SK-N-SH treated with all-trans-retinoic acid at 6 μM for 48 hours (cell line): ENCODE measurements at regions not wholly inside any gene's neighbourhood (a gene's known extent, or its start where the extent isn't known, plus 50 kb on each side); places are given as distances from the start of the nearest gene placed in this dataset.

ENCODE experiments used
- ATAC-seq: fragments of 200-7000 bp; cut with Tn5 transposase; 3 replicates; pipeline ENCODE4 v1.9.1; 2020; ENCODE audit warnings: mild to moderate bottlenecking, moderate library complexity
- ARNTL ChIP-seq: fragments of 450-650 bp; formaldehyde crosslinking; IDR thresholded peaks from 2 replicates; pipeline ENCODE4 v1.5.0; 2020; ENCODE audit warnings: low read depth, mild to moderate bottlenecking, moderate library complexity, borderline replicate concordance
- BACH2 ChIP-seq: fragments of 250-450 bp; sonication (Bioruptor Pico); IDR thresholded peaks from 2 replicates; pipeline ENCODE4 v1.9.0; 2021; ENCODE audit warnings: mild to moderate bottlenecking, borderline replicate concordance
- CSDC2 ChIP-seq: fragments of 250-450 bp; sonication (Bioruptor Pico); IDR thresholded peaks from 2 replicates; pipeline ENCODE4 v1.5.0; 2020; ENCODE audit warnings: mild to moderate bottlenecking, moderate library complexity
- ESRRG ChIP-seq: fragments of 250-450 bp; sonication (Bioruptor Pico); IDR thresholded peaks from 2 replicates; pipeline ENCODE4 v1.6.1; 2021; ENCODE audit warnings: mild to moderate bottlenecking
- GLIS3 ChIP-seq: fragments of 250-450 bp; sonication (Bioruptor Pico); IDR thresholded peaks from 2 replicates; pipeline ENCODE4 v1.5.0; 2020; ENCODE audit warnings: mild to moderate bottlenecking, moderate library complexity
- ISL1 ChIP-seq: fragments of 250-450 bp; sonication (Bioruptor Pico); IDR thresholded peaks from 2 replicates; pipeline ENCODE4 v2.1.2; 2022; ENCODE audit warnings: mild to moderate bottlenecking, moderate library complexity
- OSR1 ChIP-seq: fragments of 250-450 bp; sonication (Bioruptor Pico); IDR thresholded peaks from 2 replicates; pipeline ENCODE4 v1.8.0; 2022; ENCODE audit warnings: moderate library complexity, mild to moderate bottlenecking, inconsistent platforms
- PPARA ChIP-seq: fragments of 250-450 bp; sonication (Bioruptor Pico); IDR thresholded peaks from 2 replicates; pipeline ENCODE4 v1.5.0; 2020; ENCODE audit warnings: mild to moderate bottlenecking, borderline replicate concordance
- RARB ChIP-seq: fragments of 250-450 bp; sonication (Bioruptor Pico); IDR thresholded peaks from 2 replicates; pipeline ENCODE4 v1.8.0; 2021; ENCODE audit warnings: mild to moderate bottlenecking, moderate library complexity
- SNAI2 ChIP-seq: fragments of 250-450 bp; sonication (Bioruptor Pico); IDR thresholded peaks from 2 replicates; pipeline ENCODE4 v1.5.0; 2020; ENCODE audit warnings: mild to moderate bottlenecking, moderate library complexity
- TCF4 ChIP-seq: fragments of 250-450 bp; sonication (Bioruptor Pico); IDR thresholded peaks from 2 replicates; pipeline ENCODE4 v1.8.0; 2021; ENCODE audit warnings: mild to moderate bottlenecking, moderate library complexity, borderline replicate concordance
- TOX ChIP-seq: fragments of 250-450 bp; sonication (Bioruptor Pico); IDR thresholded peaks from 2 replicates; pipeline ENCODE4 v1.8.0; 2021; ENCODE audit warnings: mild to moderate bottlenecking, moderate library complexity, borderline replicate concordance
- ZC3H10 ChIP-seq: fragments of 250-450 bp; sonication (Bioruptor Pico); IDR thresholded peaks from 2 replicates; pipeline ENCODE4 v1.5.1; 2021; ENCODE audit warnings: mild to moderate bottlenecking, moderate library complexity
- ZFP3 ChIP-seq: fragments of 250-450 bp; sonication (Bioruptor Pico); IDR thresholded peaks from 2 replicates; pipeline ENCODE4 v1.5.0; 2020; ENCODE audit warnings: mild to moderate bottlenecking, moderate library complexity
- ZFP30 ChIP-seq: fragments of 450-650 bp; formaldehyde crosslinking; IDR thresholded peaks from 2 replicates; pipeline ENCODE4 v1.5.0; 2022; ENCODE audit warnings: mild to moderate bottlenecking, moderate library complexity
- ZNF565 ChIP-seq: fragments of 450-650 bp; formaldehyde crosslinking; conservative IDR thresholded peaks from 2 replicates; pipeline ENCODE4 v1.5.0; 2020; ENCODE audit warnings: low read depth, mild to moderate bottlenecking, moderate library complexity
- ZNF70 ChIP-seq: fragments of 450-650 bp; formaldehyde crosslinking; IDR thresholded peaks from 2 replicates; pipeline ENCODE4 v1.5.0; 2020; ENCODE audit warnings: mild to moderate bottlenecking, moderate library complexity
- ZNF8 ChIP-seq: fragments of 450-650 bp; formaldehyde crosslinking; IDR thresholded peaks from 2 replicates; pipeline ENCODE4 v1.5.0; 2020; ENCODE audit warnings: mild to moderate bottlenecking, moderate library complexity
- TF ChIP-seq, protein P1 (sequence below): fragments of 250-450 bp; sonication (Bioruptor Pico); IDR thresholded peaks from 2 replicates; pipeline ENCODE4 v1.8.0; 2021; ENCODE audit warnings: low read depth, mild to moderate bottlenecking, moderate library complexity, borderline replicate concordance
- TF ChIP-seq, protein P2 (sequence below): fragments of 250-450 bp; sonication (Bioruptor Pico); IDR thresholded peaks from 2 replicates; pipeline ENCODE4 v1.8.0; 2020; ENCODE audit warnings: mild to moderate bottlenecking, moderate library complexity, borderline replicate concordance
- TF ChIP-seq, protein P3 (sequence below): fragments of 250-450 bp; sonication (Bioruptor Pico); IDR thresholded peaks from 2 replicates; pipeline ENCODE4 v1.5.1; 2020; ENCODE audit warnings: low read depth, mild to moderate bottlenecking, moderate library complexity
- TF ChIP-seq, protein P4 (sequence below): fragments of 250-450 bp; sonication (Bioruptor Pico); IDR thresholded peaks from 2 replicates; pipeline ENCODE4 v1.5.0; 2020; ENCODE audit warnings: mild to moderate bottlenecking, moderate library complexity

DNA sequence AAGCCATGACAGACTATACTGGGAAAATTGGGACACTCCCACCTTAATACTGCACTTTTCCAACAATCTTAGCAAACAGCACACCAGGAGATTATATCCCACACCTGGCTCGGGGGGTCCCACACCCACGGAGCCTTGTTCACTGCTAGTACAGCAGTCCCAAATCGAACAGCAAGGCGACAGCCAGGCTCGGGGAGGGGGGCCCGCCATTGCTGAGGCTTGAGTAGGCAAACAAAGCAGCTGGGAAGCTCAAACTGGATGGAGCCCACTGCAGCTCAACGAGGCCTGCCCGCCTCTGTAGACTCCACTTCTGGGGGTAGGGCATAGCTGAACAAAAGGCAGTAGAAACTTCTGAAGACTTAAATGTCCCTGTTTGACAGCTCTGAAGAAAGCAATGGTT, 118.3 kb downstream of the MAGEB5 start:
- no peak for ATAC-seq

DNA sequence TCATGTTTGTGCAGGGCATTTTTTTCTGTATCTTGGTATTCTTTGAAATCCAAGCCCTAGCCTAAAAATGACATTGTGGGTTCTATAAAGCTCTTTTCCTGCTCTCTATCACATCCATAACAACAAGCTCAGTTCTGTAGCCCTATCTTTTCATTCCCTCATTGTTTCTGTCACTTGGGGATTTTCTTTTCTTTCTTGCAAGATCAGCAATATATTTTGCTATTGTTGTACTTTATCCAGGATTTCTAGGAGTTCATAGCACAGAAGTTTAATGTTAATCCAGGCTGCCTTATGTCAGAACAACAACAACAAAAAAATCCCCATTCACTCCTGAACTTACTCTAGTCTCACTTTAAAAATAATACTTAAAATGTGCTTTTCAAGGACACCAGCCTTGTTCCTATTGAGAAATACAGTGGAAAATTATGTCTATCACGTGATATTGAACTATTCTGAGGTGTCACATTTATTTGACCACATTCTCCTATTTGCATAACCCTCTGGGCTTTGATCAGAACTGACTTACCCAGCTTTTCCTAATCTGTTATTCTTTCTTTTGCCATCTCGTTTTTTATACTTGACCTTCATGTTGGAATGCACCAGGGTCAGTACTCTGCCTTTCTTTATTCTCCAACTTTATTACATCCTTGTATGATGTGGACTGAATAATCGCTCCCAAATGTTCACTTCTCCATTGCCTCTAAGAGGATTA, 112.8 kb downstream of the MAGEB5 start:
- no peak for ATAC-seq
- no peak for TF ChIP-seq TCF4 (CRISPR knock-in tag)
- TF ChIP-seq ZFP30 (CRISPR knock-in tag) = no peak
- TF ChIP-seq ZC3H10 = no peak
- TF ChIP-seq GLIS3 = no peak
- TF ChIP-seq ZNF8 = no peak
- TF ChIP-seq, protein P1, sequence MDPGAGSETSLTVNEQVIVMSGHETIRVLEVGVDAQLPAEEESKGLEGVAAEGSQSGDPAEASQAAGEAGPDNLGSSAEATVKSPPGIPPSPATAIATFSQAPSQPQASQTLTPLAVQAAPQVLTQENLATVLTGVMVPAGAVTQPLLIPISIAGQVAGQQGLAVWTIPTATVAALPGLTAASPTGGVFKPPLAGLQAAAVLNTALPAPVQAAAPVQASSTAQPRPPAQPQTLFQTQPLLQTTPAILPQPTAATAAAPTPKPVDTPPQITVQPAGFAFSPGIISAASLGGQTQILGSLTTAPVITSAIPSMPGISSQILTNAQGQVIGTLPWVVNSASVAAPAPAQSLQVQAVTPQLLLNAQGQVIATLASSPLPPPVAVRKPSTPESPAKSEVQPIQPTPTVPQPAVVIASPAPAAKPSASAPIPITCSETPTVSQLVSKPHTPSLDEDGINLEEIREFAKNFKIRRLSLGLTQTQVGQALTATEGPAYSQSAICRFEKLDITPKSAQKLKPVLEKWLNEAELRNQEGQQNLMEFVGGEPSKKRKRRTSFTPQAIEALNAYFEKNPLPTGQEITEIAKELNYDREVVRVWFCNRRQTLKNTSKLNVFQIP (CRISPR knock-in tag) = no peak
- no peak for TF ChIP-seq RARB (CRISPR knock-in tag)
- TF ChIP-seq PPARA (CRISPR knock-in tag) = no peak
- no peak for TF ChIP-seq CSDC2 (CRISPR knock-in tag)
- no peak for TF ChIP-seq ZNF565
- TF ChIP-seq, protein P2, sequence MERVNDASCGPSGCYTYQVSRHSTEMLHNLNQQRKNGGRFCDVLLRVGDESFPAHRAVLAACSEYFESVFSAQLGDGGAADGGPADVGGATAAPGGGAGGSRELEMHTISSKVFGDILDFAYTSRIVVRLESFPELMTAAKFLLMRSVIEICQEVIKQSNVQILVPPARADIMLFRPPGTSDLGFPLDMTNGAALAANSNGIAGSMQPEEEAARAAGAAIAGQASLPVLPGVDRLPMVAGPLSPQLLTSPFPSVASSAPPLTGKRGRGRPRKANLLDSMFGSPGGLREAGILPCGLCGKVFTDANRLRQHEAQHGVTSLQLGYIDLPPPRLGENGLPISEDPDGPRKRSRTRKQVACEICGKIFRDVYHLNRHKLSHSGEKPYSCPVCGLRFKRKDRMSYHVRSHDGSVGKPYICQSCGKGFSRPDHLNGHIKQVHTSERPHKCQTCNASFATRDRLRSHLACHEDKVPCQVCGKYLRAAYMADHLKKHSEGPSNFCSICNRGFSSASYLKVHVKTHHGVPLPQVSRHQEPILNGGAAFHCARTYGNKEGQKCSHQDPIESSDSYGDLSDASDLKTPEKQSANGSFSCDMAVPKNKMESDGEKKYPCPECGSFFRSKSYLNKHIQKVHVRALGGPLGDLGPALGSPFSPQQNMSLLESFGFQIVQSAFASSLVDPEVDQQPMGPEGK = no peak
- TF ChIP-seq SNAI2 (CRISPR knock-in tag) = no peak
- TF ChIP-seq TOX (CRISPR knock-in tag) = no peak
- no peak for TF ChIP-seq ZFP3
- no peak for TF ChIP-seq ESRRG
- TF ChIP-seq, protein P3, sequence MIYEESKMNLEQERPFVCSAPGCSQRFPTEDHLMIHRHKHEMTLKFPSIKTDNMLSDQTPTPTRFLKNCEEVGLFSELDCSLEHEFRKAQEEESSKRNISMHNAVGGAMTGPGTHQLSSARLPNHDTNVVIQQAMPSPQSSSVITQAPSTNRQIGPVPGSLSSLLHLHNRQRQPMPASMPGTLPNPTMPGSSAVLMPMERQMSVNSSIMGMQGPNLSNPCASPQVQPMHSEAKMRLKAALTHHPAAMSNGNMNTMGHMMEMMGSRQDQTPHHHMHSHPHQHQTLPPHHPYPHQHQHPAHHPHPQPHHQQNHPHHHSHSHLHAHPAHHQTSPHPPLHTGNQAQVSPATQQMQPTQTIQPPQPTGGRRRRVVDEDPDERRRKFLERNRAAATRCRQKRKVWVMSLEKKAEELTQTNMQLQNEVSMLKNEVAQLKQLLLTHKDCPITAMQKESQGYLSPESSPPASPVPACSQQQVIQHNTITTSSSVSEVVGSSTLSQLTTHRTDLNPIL = no peak
- no peak for TF ChIP-seq BACH2 (CRISPR knock-in tag)
- no peak for TF ChIP-seq ARNTL
- TF ChIP-seq ZNF70 (CRISPR knock-in tag) = no peak
- TF ChIP-seq, all 23 proteins: peak for 0

More for the DNA sequence above, 118.3 kb downstream of the MAGEB5 start:
- TF ChIP-seq, protein P3 = no peak
- no peak for TF ChIP-seq TCF4 (CRISPR knock-in tag)
- TF ChIP-seq GLIS3 = no peak
- TF ChIP-seq RARB (CRISPR knock-in tag) = no peak
- no peak for TF ChIP-seq CSDC2 (CRISPR knock-in tag)
- TF ChIP-seq, all 23 proteins: peak for 0

DNA sequence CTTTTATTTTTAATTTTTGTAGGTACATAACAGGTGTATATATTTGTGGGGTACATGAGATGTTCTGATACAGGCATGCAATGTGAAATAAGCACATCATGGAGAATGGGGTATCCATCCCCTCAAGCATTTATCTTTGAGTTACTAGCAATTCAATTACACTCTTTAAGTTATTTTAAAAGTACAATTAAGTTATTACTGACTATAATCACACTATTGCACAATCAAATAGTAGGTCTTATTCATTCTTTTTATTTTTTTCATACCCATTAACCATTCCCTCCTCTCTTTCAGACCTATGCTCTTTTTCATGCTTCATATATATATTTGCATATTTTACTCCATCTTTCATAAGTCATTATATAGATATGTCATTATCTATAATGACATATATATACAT, 93.3 kb downstream of the MAGEB5 start:
- no peak for ATAC-seq
- TF ChIP-seq TCF4 (CRISPR knock-in tag) (no peak), ISL1 (CRISPR knock-in tag) (no peak), ZNF70 (CRISPR knock-in tag) (no peak), ZFP3 (no peak), ZFP30 (CRISPR knock-in tag) (no peak), BACH2 (CRISPR knock-in tag) (no peak), ESRRG (no peak), ZNF8 (no peak), RARB (CRISPR knock-in tag) (no peak), PPARA (CRISPR knock-in tag) (no peak), SNAI2 (CRISPR knock-in tag) (no peak), CSDC2 (CRISPR knock-in tag) (no peak), TOX (CRISPR knock-in tag) (no peak), GLIS3 (no peak), OSR1 (no peak), ZC3H10 (no peak)
- TF ChIP-seq, protein P3 = no peak
- TF ChIP-seq, protein P1 (CRISPR knock-in tag) = no peak
- TF ChIP-seq, protein P4, sequence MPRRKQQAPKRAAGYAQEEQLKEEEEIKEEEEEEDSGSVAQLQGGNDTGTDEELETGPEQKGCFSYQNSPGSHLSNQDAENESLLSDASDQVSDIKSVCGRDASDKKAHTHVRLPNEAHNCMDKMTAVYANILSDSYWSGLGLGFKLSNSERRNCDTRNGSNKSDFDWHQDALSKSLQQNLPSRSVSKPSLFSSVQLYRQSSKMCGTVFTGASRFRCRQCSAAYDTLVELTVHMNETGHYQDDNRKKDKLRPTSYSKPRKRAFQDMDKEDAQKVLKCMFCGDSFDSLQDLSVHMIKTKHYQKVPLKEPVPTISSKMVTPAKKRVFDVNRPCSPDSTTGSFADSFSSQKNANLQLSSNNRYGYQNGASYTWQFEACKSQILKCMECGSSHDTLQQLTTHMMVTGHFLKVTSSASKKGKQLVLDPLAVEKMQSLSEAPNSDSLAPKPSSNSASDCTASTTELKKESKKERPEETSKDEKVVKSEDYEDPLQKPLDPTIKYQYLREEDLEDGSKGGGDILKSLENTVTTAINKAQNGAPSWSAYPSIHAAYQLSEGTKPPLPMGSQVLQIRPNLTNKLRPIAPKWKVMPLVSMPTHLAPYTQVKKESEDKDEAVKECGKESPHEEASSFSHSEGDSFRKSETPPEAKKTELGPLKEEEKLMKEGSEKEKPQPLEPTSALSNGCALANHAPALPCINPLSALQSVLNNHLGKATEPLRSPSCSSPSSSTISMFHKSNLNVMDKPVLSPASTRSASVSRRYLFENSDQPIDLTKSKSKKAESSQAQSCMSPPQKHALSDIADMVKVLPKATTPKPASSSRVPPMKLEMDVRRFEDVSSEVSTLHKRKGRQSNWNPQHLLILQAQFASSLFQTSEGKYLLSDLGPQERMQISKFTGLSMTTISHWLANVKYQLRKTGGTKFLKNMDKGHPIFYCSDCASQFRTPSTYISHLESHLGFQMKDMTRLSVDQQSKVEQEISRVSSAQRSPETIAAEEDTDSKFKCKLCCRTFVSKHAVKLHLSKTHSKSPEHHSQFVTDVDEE (CRISPR knock-in tag) = no peak
